ENCODE measurements at regions not wholly inside any gene's neighbourhood (a gene's known extent, or its start where the extent isn't known, plus 50 kb on each side); places are given as distances from the start of the nearest gene placed in this dataset.

DNA sequence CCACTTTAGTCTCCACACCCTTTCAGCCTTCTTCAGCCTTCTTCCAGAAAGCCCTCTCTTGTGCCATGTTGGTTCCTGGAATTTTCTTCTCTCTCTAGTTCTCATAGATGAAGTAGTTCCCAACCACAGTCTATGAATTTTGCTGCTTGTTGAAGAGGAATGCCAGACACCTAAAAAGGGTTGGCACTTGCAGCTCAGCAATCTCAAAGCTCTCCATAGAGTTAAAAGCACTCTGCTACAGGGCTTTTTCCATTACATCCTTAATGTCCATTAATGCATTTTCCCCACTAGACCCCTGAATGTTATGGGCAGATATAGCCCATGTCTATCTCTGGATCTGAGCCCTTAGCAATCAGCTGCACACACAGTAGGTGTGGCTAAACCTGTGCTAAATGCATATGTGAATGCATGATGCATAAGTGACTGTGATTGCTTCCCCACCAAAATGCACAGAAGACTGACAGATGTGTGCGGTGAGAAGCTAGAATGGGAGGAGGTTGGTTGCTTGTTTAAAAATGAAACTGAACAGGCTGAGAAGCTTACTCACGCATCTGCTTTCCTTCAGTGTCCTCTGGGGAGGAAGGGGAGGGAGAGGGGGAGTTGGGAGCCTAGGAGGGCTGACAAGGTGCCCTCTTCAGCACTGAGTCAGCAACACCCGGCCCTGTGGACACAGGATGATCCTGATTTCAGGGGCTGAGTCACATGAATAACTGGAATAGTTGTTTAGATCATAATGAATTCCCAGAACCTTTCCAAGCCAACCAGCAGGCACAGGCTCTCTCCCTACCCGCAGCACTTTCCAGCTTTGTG lies 146.1 kb upstream of the FGGY start:
- TF ChIP-seq, protein P1, sequence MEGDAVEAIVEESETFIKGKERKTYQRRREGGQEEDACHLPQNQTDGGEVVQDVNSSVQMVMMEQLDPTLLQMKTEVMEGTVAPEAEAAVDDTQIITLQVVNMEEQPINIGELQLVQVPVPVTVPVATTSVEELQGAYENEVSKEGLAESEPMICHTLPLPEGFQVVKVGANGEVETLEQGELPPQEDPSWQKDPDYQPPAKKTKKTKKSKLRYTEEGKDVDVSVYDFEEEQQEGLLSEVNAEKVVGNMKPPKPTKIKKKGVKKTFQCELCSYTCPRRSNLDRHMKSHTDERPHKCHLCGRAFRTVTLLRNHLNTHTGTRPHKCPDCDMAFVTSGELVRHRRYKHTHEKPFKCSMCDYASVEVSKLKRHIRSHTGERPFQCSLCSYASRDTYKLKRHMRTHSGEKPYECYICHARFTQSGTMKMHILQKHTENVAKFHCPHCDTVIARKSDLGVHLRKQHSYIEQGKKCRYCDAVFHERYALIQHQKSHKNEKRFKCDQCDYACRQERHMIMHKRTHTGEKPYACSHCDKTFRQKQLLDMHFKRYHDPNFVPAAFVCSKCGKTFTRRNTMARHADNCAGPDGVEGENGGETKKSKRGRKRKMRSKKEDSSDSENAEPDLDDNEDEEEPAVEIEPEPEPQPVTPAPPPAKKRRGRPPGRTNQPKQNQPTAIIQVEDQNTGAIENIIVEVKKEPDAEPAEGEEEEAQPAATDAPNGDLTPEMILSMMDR (conservative IDR thresholded peaks at IDR 0.05; ENCODE audit: low read depth, low read length), result no peak
- TF ChIP-seq EZH2 (IDR thresholded peaks at IDR 0.05; ENCODE audit: borderline replicate concordance, low read depth, low read length, poor library complexity, severe bottlenecking), result no peak

Measured in A673 (cell line).